LNCAP (cell line): ENCODE measurements at regions not wholly inside any gene's neighbourhood (a gene's known extent, or its start where the extent isn't known, plus 50 kb on each side); places are given as distances from the start of the nearest gene placed in this dataset.

Experiments
- CTCF ChIP-seq: fragments of 450-650 bp; IDR thresholded peaks from 2 replicates; pipeline ENCODE4 v1.5.1; 2017; ENCODE audit warnings: mild to moderate bottlenecking

- no peak; the same call in 1 of the 2 replicates for TF ChIP-seq CTCF
Observed at GRCh38 chr2:64331114-64331645, 122.8 kb upstream of the LGALSL start.

- TF ChIP-seq CTCF, result no peak
Observed at GRCh38 chr2:64331849-64332699, 121.9 kb upstream of the LGALSL start.

- TF ChIP-seq CTCF, result no peak
Observed at GRCh38 chr2:64336171-64336570, 117.8 kb upstream of the LGALSL start.

- no peak for TF ChIP-seq CTCF
Observed at GRCh38 chr2:64337314-64337713, 116.6 kb upstream of the LGALSL start.

GRCh38 chr2:64338108-64338507 lies 115.9 kb upstream of the LGALSL start:
- no peak for TF ChIP-seq CTCF

- no peak for TF ChIP-seq CTCF
Observed at GRCh38 chr2:64338910-64339500, 115.0 kb upstream of the LGALSL start.

- no peak for TF ChIP-seq CTCF
Observed at GRCh38 chr2:64341461-64341860, 112.5 kb upstream of the LGALSL start.
